H1 (cell line): ENCODE measurements at regions not wholly inside any gene's neighbourhood (a gene's known extent, or its start where the extent isn't known, plus 50 kb on each side); places are given as distances from the start of the nearest gene placed in this dataset.

ENCODE experiments used
- CTCF ChIA-PET: fragments of 300-600 bp; sonication (Branson Sonifier 250); formaldehyde crosslinking; loops from one replicate; lab custom pipeline; 2021; ENCODE audit not compliant: partially characterized antibody; lab: Charles Lee
- POLR2A ChIA-PET: fragments of 300-600 bp; sonication (Branson Sonifier 250); formaldehyde crosslinking; loops from one replicate; lab custom pipeline; 2021; ENCODE audit warnings: inconsistent platforms; ENCODE audit not compliant: partially characterized antibody; lab: Charles Lee
- DNase-seq, 2 experiments: peaks; one replicate each; pipeline versions ENCODE4 v3.0.0 to v3.0.0-alpha.2; 2010 to 2022; ENCODE audit warnings: low spot score in 2 of 2, low read depth in 1 of 2, mixed read lengths in 1 of 2
- FAIRE-seq: peaks from 2 replicates; lab custom pipeline; 2011; peaks lifted over from hg19 to GRCh38; lab: Jason Lieb, UNC
- H2AFZ ChIP-seq: 2 replicates; pipeline ENCODE4 v1.8.1; 2012; ENCODE audit warnings: low read length, inconsistent platforms
- H2AK5ac ChIP-seq: 2 replicates; pipeline ENCODE4 v1.6.1; 2013; ENCODE audit warnings: low read depth, low read length
- H2BK120ac ChIP-seq: replicated peaks from 2 replicates; pipeline ENCODE3; 2013; ENCODE audit warnings: low read depth, low read length, inconsistent platforms
- H2BK12ac ChIP-seq: 2 replicates; pipeline ENCODE4 v1.6.1; 2013; ENCODE audit warnings: low read depth, low read length
- H2BK15ac ChIP-seq: 2 replicates; pipeline ENCODE4 v1.6.1; 2013; ENCODE audit warnings: low read length
- H2BK20ac ChIP-seq: 2 replicates; pipeline ENCODE4 v1.6.1; 2013; ENCODE audit warnings: low read length
- H2BK5ac ChIP-seq: 2 replicates; pipeline ENCODE4 v1.6.1; 2013; ENCODE audit warnings: low read depth, low read length
- H3K14ac ChIP-seq: 2 replicates; pipeline ENCODE4 v1.6.1; 2013; ENCODE audit warnings: inconsistent platforms; ENCODE audit not compliant: insufficient read length
- H3K18ac ChIP-seq: 2 replicates; pipeline ENCODE4 v1.6.1; 2013; ENCODE audit warnings: low read length; ENCODE audit errors: extremely low read depth
- H3K23ac ChIP-seq: 2 replicates; pipeline ENCODE4 v1.6.1; 2013; ENCODE audit warnings: inconsistent platforms; ENCODE audit not compliant: insufficient read length
- H3K23me2 ChIP-seq: 2 replicates; pipeline ENCODE4 v1.6.1; 2013; ENCODE audit warnings: low read depth, low read length
- H3K27ac ChIP-seq: 2 replicates; pipeline ENCODE4 v1.6.1; 2011; ENCODE audit warnings: low read depth, low read length, inconsistent platforms
- H3K27me3 ChIP-seq, 4 experiments: replicated peaks in 1 of 4; 1 replicate in 1 of 4; 2 replicates in 3 of 4; pipeline versions ENCODE4 v1.6.1 to v1.8.1; 2011 to 2013; ENCODE audit warnings: low read length in 3 of 4, mild to moderate bottlenecking in 3 of 4, inconsistent platforms in 2 of 4, mixed read lengths in 2 of 4, moderate library complexity in 1 of 4; ENCODE audit not compliant: control insufficient read depth in 3 of 4, insufficient read depth in 3 of 4; ENCODE audit errors: extremely low read depth in 1 of 4
- H3K36me3 ChIP-seq, 4 experiments: 2 replicates each; pipeline versions ENCODE4 v1.6.1 to v1.8.1; 2011 to 2013; ENCODE audit warnings: mild to moderate bottlenecking in 4 of 4, low read length in 3 of 4, moderate library complexity in 2 of 4, control low read depth in 1 of 4, inconsistent platforms in 1 of 4; ENCODE audit not compliant: insufficient read depth in 4 of 4, control insufficient read depth in 2 of 4
- H3K4ac ChIP-seq: replicated peaks from 2 replicates; pipeline ENCODE3; 2013; ENCODE audit warnings: low read length, low read depth, mixed read lengths, inconsistent platforms; ENCODE audit not compliant: insufficient read length
- H3K4me1 ChIP-seq, 4 experiments: replicated peaks in 1 of 4; 1 replicate in 1 of 4; 2 replicates in 3 of 4; pipeline versions ENCODE4 v1.6.1 to v1.8.1; 2011 to 2013; ENCODE audit warnings: low read length in 3 of 4, inconsistent platforms in 2 of 4, mixed read lengths in 1 of 4; ENCODE audit not compliant: insufficient read depth in 4 of 4, control insufficient read depth in 3 of 4
- H3K4me2 ChIP-seq, 2 experiments: 2 replicates each; pipeline versions ENCODE4 v1.6.1 to v1.8.1; 2011 to 2013; ENCODE audit warnings: low read depth in 2 of 2, low read length in 2 of 2, control low read depth in 1 of 2, inconsistent platforms in 1 of 2, mild to moderate bottlenecking in 1 of 2; ENCODE audit not compliant: insufficient read depth in 1 of 2
- H3K4me3 ChIP-seq, 4 experiments: fragments of 200-600, 300-600 bp in 1 of 4; sonication (generic), shearing (Covaris generic), sonication (Bioruptor Twin) in 1 of 4; 2 replicates each; pipeline versions ENCODE4 v1.5.1 to v1.8.1; 2011 to 2016; ENCODE audit warnings: low read length in 4 of 4, low read depth in 3 of 4, control low read depth in 2 of 4, inconsistent platforms in 2 of 4, mild to moderate bottlenecking in 2 of 4, mixed read lengths in 1 of 4, moderate library complexity in 1 of 4; ENCODE audit not compliant: insufficient read depth in 2 of 4; ENCODE audit errors: extremely low read depth in 1 of 4
- H3K56ac ChIP-seq: replicated peaks from 2 replicates; pipeline ENCODE3; 2013; ENCODE audit warnings: low read depth, mild to moderate bottlenecking, mixed read lengths, low read length, inconsistent platforms; ENCODE audit not compliant: insufficient read length
- H3K79me1 ChIP-seq: 2 replicates; pipeline ENCODE4 v1.6.1; 2013; ENCODE audit warnings: low read depth, low read length, control low read depth
- H3K79me2 ChIP-seq, 2 experiments: 2 replicates each; pipeline versions ENCODE4 v1.6.1 to v1.8.1; 2012 to 2013; ENCODE audit warnings: low read length in 2 of 2, mild to moderate bottlenecking in 2 of 2, inconsistent platforms in 1 of 2; ENCODE audit not compliant: insufficient read depth in 2 of 2, control insufficient read depth in 1 of 2
- H3K9ac ChIP-seq, 4 experiments: replicated peaks in 1 of 4; 1 replicate in 1 of 4; 2 replicates in 3 of 4; pipeline versions ENCODE4 v1.6.1 to v1.8.1; 2011 to 2013; ENCODE audit warnings: low read depth in 3 of 4, low read length in 3 of 4, control low read depth in 2 of 4, mild to moderate bottlenecking in 2 of 4, moderate library complexity in 2 of 4, inconsistent platforms in 1 of 4; ENCODE audit errors: extremely low read depth in 1 of 4
- H3K9me3 ChIP-seq, 2 experiments: 2 replicates each; pipeline versions ENCODE4 v1.6.1 to v1.8.1; 2012 to 2013; ENCODE audit warnings: mild to moderate bottlenecking in 2 of 2, moderate library complexity in 2 of 2, control low read depth in 1 of 2, inconsistent platforms in 1 of 2, low read depth in 1 of 2, low read length in 1 of 2, mixed read lengths in 1 of 2; ENCODE audit not compliant: insufficient read depth in 2 of 2
- H4K20me1 ChIP-seq, 2 experiments: replicated peaks in 1 of 2; 2 replicates each; pipeline versions ENCODE3 to v1.8.1; 2011 to 2013; ENCODE audit warnings: inconsistent platforms in 2 of 2, low read length in 2 of 2, mild to moderate bottlenecking in 1 of 2; ENCODE audit not compliant: insufficient read depth in 2 of 2, control insufficient read depth in 1 of 2
- H4K5ac ChIP-seq: 2 replicates; pipeline ENCODE4 v1.6.1; 2013; ENCODE audit warnings: low read length, low read depth, mixed read lengths, inconsistent platforms; ENCODE audit not compliant: insufficient read length
- H4K8ac ChIP-seq: 2 replicates; pipeline ENCODE4 v1.8.0; 2013; ENCODE audit warnings: mild to moderate bottlenecking, moderate library complexity, low read length, inconsistent platforms; ENCODE audit not compliant: insufficient read depth; ENCODE audit errors: extremely low read depth
- H4K91ac ChIP-seq: replicated peaks from 2 replicates; pipeline ENCODE3; 2013; ENCODE audit warnings: low read length, mixed read lengths, inconsistent platforms; ENCODE audit not compliant: insufficient read length
- BRCA1 ChIP-seq: IDR thresholded peaks from 2 replicates; pipeline ENCODE4 v1.6.1; 2012; ENCODE audit warnings: low read depth, low read length, improper control_type of control experiment
- KDM4A ChIP-seq: IDR thresholded peaks from one replicate; pipeline ENCODE4 v1.7.1; 2012; ENCODE audit warnings: low read depth, mild to moderate bottlenecking, moderate library complexity, low read length, inconsistent platforms; ENCODE audit not compliant: severe bottlenecking
- SIRT6 ChIP-seq: IDR thresholded peaks from one replicate; pipeline ENCODE4 v1.7.1; 2012; ENCODE audit warnings: low read length, inconsistent platforms
- SRF ChIP-seq: IDR thresholded peaks from 2 replicates; pipeline ENCODE4 v1.6.1; 2011; ENCODE audit warnings: mild to moderate bottlenecking, low read depth, low read length, moderate library complexity
- TAF1 ChIP-seq: IDR thresholded peaks from 2 replicates; pipeline ENCODE4 v1.6.1; 2011; ENCODE audit warnings: mild to moderate bottlenecking, low read depth, low read length
- YY1 ChIP-seq: IDR thresholded peaks from 2 replicates; pipeline ENCODE4 v1.6.1; 2011; ENCODE audit warnings: low read depth, mild to moderate bottlenecking, low read length
- WGBS, 2 experiments: shearing (Covaris generic) in 1 of 2; methylation state at CpG; one replicate each; pipeline versions ENCODE4 v1.1.6 to v1.1.7; 2013 to 2015; ENCODE audit warnings: low lambda C conversion rate in 2 of 2, mixed read lengths in 2 of 2, inconsistent platforms in 1 of 2, low coverage in 1 of 2, missing lambda C conversion rate in 1 of 2; ENCODE audit not compliant: insufficient replicate concordance in 2 of 2, insufficient coverage in 1 of 2, insufficient read length in 1 of 2; ENCODE audit errors: extremely low coverage in 1 of 2, missing lambda C conversion rate in 1 of 2; 5-methylcytosine and 5-hydroxymethylcytosine counted together
- TF ChIP-seq, protein P1 (sequence below): IDR thresholded peaks from 2 replicates; pipeline ENCODE4 v1.6.1; 2011; ENCODE audit warnings: low read length, improper control_type of control experiment

DNA sequence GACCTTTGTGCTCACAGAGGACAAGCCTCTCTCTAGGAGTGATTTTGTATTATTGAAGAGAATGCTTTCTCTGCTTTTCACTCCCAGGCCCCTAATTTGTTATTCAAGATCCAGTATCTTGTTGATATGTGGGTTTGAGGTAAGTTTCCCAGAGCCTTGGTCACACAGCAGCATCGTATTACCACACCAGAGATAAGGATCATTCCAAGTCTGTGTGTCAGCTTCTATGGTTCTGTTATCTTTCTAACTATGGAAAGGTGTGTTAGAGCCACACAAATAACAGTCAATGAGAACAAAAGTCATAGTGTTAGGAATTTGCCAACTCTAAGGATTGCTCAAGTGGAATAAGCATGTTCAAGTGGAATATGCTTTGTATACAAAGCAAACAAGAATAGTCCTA lies 1208.3 kb downstream of the GATA3 start:
- FAIRE-seq: no peak
- Histone ChIP-seq H3K79me1 (no peaks in the 10 kb centered on the region), H4K5ac (no peak overlapping the region), H3K14ac (no peak overlapping the region), H2BK12ac (no peak overlapping the region), H2BK15ac (no peak overlapping the region), H3K36me3 (no peaks in the 10 kb centered on the region), H3K79me2 (no peaks in the 10 kb centered on the region), H2BK120ac (no peak overlapping the region), H3K18ac (no peak overlapping the region), H2BK20ac (no peak overlapping the region), H3K27me3 (peaks cover 0 to 1% (median 0%) of the 10 kb centered on the region in 4 experiments; a peak in 1 of 7 replicates), H4K91ac (no peak overlapping the region), H4K8ac (no peak overlapping the region), H3K4me3 (no peak overlapping the region), H2AFZ (no peak overlapping the region), H4K20me1 (no peaks in the 10 kb centered on the region), H3K4ac (no peak overlapping the region), H3K27ac (no peak overlapping the region), H3K9ac (no peak overlapping the region), H3K4me2 (no peak overlapping the region), H3K56ac (no peak overlapping the region), H2BK5ac (no peak overlapping the region), H3K23me2 (no peaks in the 10 kb centered on the region), H3K4me1 (no peaks in the 10 kb centered on the region), H2AK5ac (no peak overlapping the region), H3K23ac (no peak overlapping the region), H3K9me3 (no peaks in the 10 kb centered on the region)
- no peak for TF ChIP-seq SIRT6
- TF ChIP-seq YY1: no peak
- TF ChIP-seq BRCA1: no peak
- TF ChIP-seq, protein P1, sequence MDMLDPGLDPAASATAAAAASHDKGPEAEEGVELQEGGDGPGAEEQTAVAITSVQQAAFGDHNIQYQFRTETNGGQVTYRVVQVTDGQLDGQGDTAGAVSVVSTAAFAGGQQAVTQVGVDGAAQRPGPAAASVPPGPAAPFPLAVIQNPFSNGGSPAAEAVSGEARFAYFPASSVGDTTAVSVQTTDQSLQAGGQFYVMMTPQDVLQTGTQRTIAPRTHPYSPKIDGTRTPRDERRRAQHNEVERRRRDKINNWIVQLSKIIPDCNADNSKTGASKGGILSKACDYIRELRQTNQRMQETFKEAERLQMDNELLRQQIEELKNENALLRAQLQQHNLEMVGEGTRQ: no peak
- no peak for TF ChIP-seq SRF
- TF ChIP-seq TAF1: no peak
- no peak for TF ChIP-seq KDM4A
- POLR2A ChIA-PET: no interaction called here
- DNase-seq: no peak
- 83% methylated on average over 1 of the region's 1 CpG; no CpG with 5 or more reads in 1 of the 2 experiments for WGBS, 2 experiments
- CTCF ChIA-PET: interaction anchor here (0.5 to 0.6 kb wide), 2 partner anchors 602 to 712 kb away, joined by 3 read pairs; no protein-coding TSS in a partner anchor
